Astrocyte (in vitro differentiated cells and primary cell): ENCODE measurements at regions not wholly inside any gene's neighbourhood (a gene's known extent, or its start where the extent isn't known, plus 50 kb on each side); places are given as distances from the start of the nearest gene placed in this dataset.

Experiments
- DNase-seq: peaks from one replicate; pipeline ENCODE4 v3.0.0-alpha.2; 2010; ENCODE audit warnings: low read depth
- FAIRE-seq: peaks from 2 replicates; lab custom pipeline; 2011; peaks lifted over from hg19 to GRCh38; lab: Jason Lieb, UNC
- H2AFZ ChIP-seq: 2 replicates; pipeline ENCODE4 v1.6.0; 2012; ENCODE audit warnings: low read depth, low read length, inconsistent platforms
- H3K27ac ChIP-seq: 2 replicates; pipeline ENCODE4 v1.5.1; 2011; ENCODE audit warnings: low read depth, low read length, inconsistent platforms
- H3K27me3 ChIP-seq: 2 replicates; pipeline ENCODE4 v1.6.0; 2011; ENCODE audit warnings: low read length, inconsistent platforms; ENCODE audit not compliant: insufficient read depth
- H3K36me3 ChIP-seq: 2 replicates; pipeline ENCODE4 v1.5.1; 2011; ENCODE audit warnings: low read length, inconsistent platforms; ENCODE audit not compliant: insufficient read depth
- H3K4me1 ChIP-seq: 2 replicates; pipeline ENCODE4 v1.5.1; 2011; ENCODE audit warnings: low read length, inconsistent platforms; ENCODE audit not compliant: insufficient read depth
- H3K4me2 ChIP-seq: 2 replicates; pipeline ENCODE4 v1.6.0; 2012; ENCODE audit warnings: low read length, inconsistent platforms
- H3K4me3 ChIP-seq: 2 replicates; pipeline ENCODE4 v1.5.1; 2011; ENCODE audit warnings: low read depth, mild to moderate bottlenecking, low read length, inconsistent platforms; ENCODE audit not compliant: insufficient read depth
- H3K79me2 ChIP-seq: 2 replicates; pipeline ENCODE4 v1.6.0; 2012; ENCODE audit warnings: mild to moderate bottlenecking, low read length, inconsistent platforms; ENCODE audit not compliant: insufficient read depth
- H3K9ac ChIP-seq: 2 replicates; pipeline ENCODE4 v1.6.0; 2012; ENCODE audit warnings: mild to moderate bottlenecking, low read length, inconsistent platforms
- H3K9me3 ChIP-seq: 2 replicates; pipeline ENCODE4 v1.5.1; 2012; ENCODE audit warnings: low read depth, mild to moderate bottlenecking, low read length, inconsistent platforms; ENCODE audit not compliant: insufficient read depth
- H4K20me1 ChIP-seq: 2 replicates; pipeline ENCODE4 v1.6.0; 2012; ENCODE audit warnings: low read length, inconsistent platforms; ENCODE audit not compliant: insufficient read depth
- H3K27ac Mint-ChIP-seq: one replicate; pipeline ENCODE4 v1.8.0; 2021; ENCODE audit warnings: mild to moderate bottlenecking, mixed read lengths; ENCODE audit not compliant: unreplicated experiment
- H3K27me3 Mint-ChIP-seq: one replicate; pipeline ENCODE4 v1.8.0; 2021; ENCODE audit warnings: low read depth, mixed read lengths; ENCODE audit not compliant: unreplicated experiment
- H3K36me3 Mint-ChIP-seq: one replicate; pipeline ENCODE4 v1.8.0; 2021; ENCODE audit warnings: low read depth, mixed read lengths; ENCODE audit not compliant: unreplicated experiment
- H3K4me1 Mint-ChIP-seq: one replicate; pipeline ENCODE4 v1.8.0; 2021; ENCODE audit warnings: low read depth, mixed read lengths; ENCODE audit not compliant: unreplicated experiment
- H3K4me3 Mint-ChIP-seq: one replicate; pipeline ENCODE4 v1.8.0; 2021; ENCODE audit warnings: mild to moderate bottlenecking, moderate library complexity, mixed read lengths; ENCODE audit not compliant: unreplicated experiment
- H3K9me3 Mint-ChIP-seq: one replicate; pipeline ENCODE4 v1.8.0; 2021; ENCODE audit warnings: mild to moderate bottlenecking, mixed read lengths; ENCODE audit not compliant: unreplicated experiment
- CTCF ChIP-seq: IDR thresholded peaks from 2 replicates; pipeline ENCODE4 v1.5.1; 2011; ENCODE audit warnings: low read depth, mild to moderate bottlenecking, inconsistent platforms, low read length, moderate library complexity; ENCODE audit not compliant: insufficient read depth
- EZH2 ChIP-seq: IDR thresholded peaks from 2 replicates; pipeline ENCODE4 v1.6.1; 2012; ENCODE audit warnings: mild to moderate bottlenecking, low read length, inconsistent platforms; ENCODE audit not compliant: insufficient read depth

GRCh38 chr16:72474501-72475123, 302.7 kb upstream of the PMFBP1 start:
- Histone ChIP-seq H3K79me2 (no peaks in the 10 kb centered on the region), H3K27me3 (no peaks in the 10 kb centered on the region), H3K4me2 (peak overlapping the region; percentile 60), H3K9me3 (no peaks in the 10 kb centered on the region), H3K4me1 (peaks cover 20% of the 10 kb centered on the region), H3K4me3 (no peak overlapping the region), H3K27ac (peak overlapping the region; percentile 68), H4K20me1 (no peaks in the 10 kb centered on the region), H3K9ac (peak overlapping the region; percentile 45), H2AFZ (no peak overlapping the region), H3K36me3 (no peaks in the 10 kb centered on the region)
- no peaks in the 10 kb centered on the region for H3K9me3 Mint-ChIP-seq
- peak overlapping the region; percentile 87 for H3K27ac Mint-ChIP-seq
- no peaks in the 10 kb centered on the region for H3K27me3 Mint-ChIP-seq
- DNase-seq, result peak; percentile 99
- FAIRE-seq, result peak; percentile 88
- no peaks in the 10 kb centered on the region for H3K36me3 Mint-ChIP-seq
- H3K4me1 Mint-ChIP-seq, result peaks cover 34% of the 10 kb centered on the region
- no peak for TF ChIP-seq EZH2
- no peak for TF ChIP-seq CTCF
- H3K4me3 Mint-ChIP-seq, result peak overlapping the region; percentile 67

DNA sequence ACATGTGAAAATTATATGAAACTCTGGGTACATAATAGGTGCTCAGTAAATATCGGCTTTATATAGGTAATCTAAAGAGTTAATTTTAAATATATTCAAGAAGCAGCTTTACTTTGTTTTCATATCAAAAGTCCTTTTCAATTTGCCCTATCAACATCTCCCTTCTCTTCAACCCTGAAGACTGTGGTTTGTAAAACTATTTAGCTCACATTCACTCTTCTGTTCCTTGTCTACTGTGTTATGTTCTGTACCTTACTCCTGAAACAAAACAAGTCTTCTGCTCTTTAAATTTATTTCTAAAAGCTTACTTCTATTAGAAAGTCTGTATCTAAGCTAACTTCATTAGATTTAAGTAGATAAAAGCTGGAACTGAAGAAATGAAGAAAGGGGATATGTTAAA, 301.7 kb upstream of the PMFBP1 start:
- Histone ChIP-seq H3K27ac (peak overlapping the region; percentile 7), H4K20me1 (no peaks in the 10 kb centered on the region), H3K9ac (peak overlapping the region; percentile 8), H3K27me3 (no peaks in the 10 kb centered on the region), H3K4me3 (no peak overlapping the region), H3K4me2 (peak overlapping the region; percentile 60), H2AFZ (no peak overlapping the region), H3K4me1 (peaks cover 20% of the 10 kb centered on the region), H3K79me2 (no peaks in the 10 kb centered on the region), H3K36me3 (no peaks in the 10 kb centered on the region), H3K9me3 (no peaks in the 10 kb centered on the region)
- Mint-ChIP-seq H3K27ac (peak overlapping the region; percentile 87), H3K4me3 (peak overlapping the region; percentile 8), H3K4me1 (peaks cover 39% of the 10 kb centered on the region), H3K36me3 (no peaks in the 10 kb centered on the region), H3K9me3 (no peaks in the 10 kb centered on the region), H3K27me3 (no peaks in the 10 kb centered on the region)
- TF ChIP-seq EZH2 (no peak), CTCF (no peak)
- DNase-seq, result peak; percentile 43
- peak; percentile 60 for FAIRE-seq

DNA sequence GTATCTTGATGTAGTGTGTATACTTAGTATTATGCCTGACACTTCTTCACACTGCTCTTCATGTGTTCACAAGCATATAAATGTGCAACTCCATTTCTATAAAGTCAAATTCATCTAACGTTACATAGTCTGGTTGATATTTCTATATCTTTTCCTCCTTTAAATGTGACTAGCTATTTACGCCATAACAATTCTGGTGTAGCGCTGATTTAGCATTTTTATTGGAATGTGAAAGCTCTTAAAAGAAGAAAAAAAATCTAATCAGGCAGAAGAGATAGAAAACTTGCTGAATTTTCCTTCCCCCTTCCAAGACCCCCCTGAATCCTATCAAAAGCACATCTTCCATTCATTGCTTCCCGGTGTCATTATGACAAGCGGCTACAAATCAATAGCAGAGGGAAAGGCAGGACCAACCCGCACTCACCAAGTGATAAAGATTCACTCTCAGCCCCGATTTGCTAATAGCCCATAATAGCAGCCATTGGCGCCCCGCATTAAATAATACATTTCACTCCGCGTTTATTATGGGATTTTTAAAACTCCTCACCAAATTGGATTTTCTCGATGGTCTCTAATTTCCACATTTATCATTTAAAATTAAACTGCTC, 299.5 kb upstream of the PMFBP1 start:
- Histone ChIP-seq H3K4me3 (no peak overlapping the region), H3K9me3 (no peaks in the 10 kb centered on the region), H3K79me2 (no peaks in the 10 kb centered on the region), H2AFZ (no peak overlapping the region), H3K36me3 (no peaks in the 10 kb centered on the region), H3K4me1 (peaks cover 20% of the 10 kb centered on the region), H3K9ac (no peak overlapping the region), H3K4me2 (no peak overlapping the region), H3K27me3 (no peaks in the 10 kb centered on the region), H3K27ac (no peak overlapping the region), H4K20me1 (no peaks in the 10 kb centered on the region)
- TF ChIP-seq EZH2 (no peak), CTCF (no peak)
- FAIRE-seq, result no peak
- Mint-ChIP-seq H3K4me1 (peaks cover 41% of the 10 kb centered on the region), H3K9me3 (no peaks in the 10 kb centered on the region), H3K27ac (no peak overlapping the region), H3K4me3 (no peak overlapping the region), H3K27me3 (no peaks in the 10 kb centered on the region), H3K36me3 (no peaks in the 10 kb centered on the region)
- DNase-seq, result no peak
